ENCODE measurements at regions not wholly inside any gene's neighbourhood (a gene's known extent, or its start where the extent isn't known, plus 50 kb on each side); places are given as distances from the start of the nearest gene placed in this dataset.

GRCh38 chr5:162683284-162683683 is 615.7 kb downstream of the GABRG2 start:
- Histone ChIP-seq H3K36me3 (ENCODE audit: control insufficient read depth in 2 of 2, extremely low read depth in 1 of 2, insufficient read depth in 2 of 2, low read length in 2 of 2) (no peaks in the 10 kb centered on the region), H3K9me3 (ENCODE audit: control insufficient read depth, low read depth, low read length) (no peaks in the 10 kb centered on the region), H3K4me1 (ENCODE audit: control insufficient read depth, extremely low read depth, insufficient read depth, low read length) (no peaks in the 10 kb centered on the region), H3K9me1 (ENCODE audit: control insufficient read depth, extremely low read depth, insufficient read depth, low read length) (no peaks in the 10 kb centered on the region), H3K4me3 (ENCODE audit: control insufficient read depth in 2 of 3, extremely low read depth in 1 of 3, insufficient read depth in 2 of 3, low read depth in 1 of 3, low read length in 3 of 3) (no peak overlapping the region), H4K20me1 (ENCODE audit: control insufficient read depth, extremely low read depth, insufficient read depth, low read length) (no peaks in the 10 kb centered on the region), H2AFZ (ENCODE audit: control insufficient read depth, low read length) (no peak overlapping the region), H3K4me2 (ENCODE audit: control insufficient read depth, extremely low read depth, insufficient read depth, low read depth, low read length) (no peak overlapping the region), H3K79me2 (ENCODE audit: control insufficient read depth, insufficient read depth, low read length) (no peaks in the 10 kb centered on the region), H3K9ac (ENCODE audit: control insufficient read depth, extremely low read depth, insufficient read depth, low read length) (no peak overlapping the region), H3K27ac (ENCODE audit: control insufficient read depth, insufficient read depth, low read length) (no peak overlapping the region), H3K27me3 (ENCODE audit: control insufficient read depth, extremely low read depth, insufficient read depth, low read length) (no peaks in the 10 kb centered on the region)
- FAIRE-seq (no peak), DNase-seq (ENCODE audit: low read depth, low spot score) (no peak)
- dilution Hi-C loops (cut with MboI; ENCODE audit: extremely low pct_ligation_motif_present, low sequenced_read_pairs) = no loop called here
- TF ChIP-seq, protein P1, sequence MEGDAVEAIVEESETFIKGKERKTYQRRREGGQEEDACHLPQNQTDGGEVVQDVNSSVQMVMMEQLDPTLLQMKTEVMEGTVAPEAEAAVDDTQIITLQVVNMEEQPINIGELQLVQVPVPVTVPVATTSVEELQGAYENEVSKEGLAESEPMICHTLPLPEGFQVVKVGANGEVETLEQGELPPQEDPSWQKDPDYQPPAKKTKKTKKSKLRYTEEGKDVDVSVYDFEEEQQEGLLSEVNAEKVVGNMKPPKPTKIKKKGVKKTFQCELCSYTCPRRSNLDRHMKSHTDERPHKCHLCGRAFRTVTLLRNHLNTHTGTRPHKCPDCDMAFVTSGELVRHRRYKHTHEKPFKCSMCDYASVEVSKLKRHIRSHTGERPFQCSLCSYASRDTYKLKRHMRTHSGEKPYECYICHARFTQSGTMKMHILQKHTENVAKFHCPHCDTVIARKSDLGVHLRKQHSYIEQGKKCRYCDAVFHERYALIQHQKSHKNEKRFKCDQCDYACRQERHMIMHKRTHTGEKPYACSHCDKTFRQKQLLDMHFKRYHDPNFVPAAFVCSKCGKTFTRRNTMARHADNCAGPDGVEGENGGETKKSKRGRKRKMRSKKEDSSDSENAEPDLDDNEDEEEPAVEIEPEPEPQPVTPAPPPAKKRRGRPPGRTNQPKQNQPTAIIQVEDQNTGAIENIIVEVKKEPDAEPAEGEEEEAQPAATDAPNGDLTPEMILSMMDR (optimal IDR thresholded peaks at IDR 0.05 in 1 of 3, IDR thresholded peaks at IDR 0.05 in 1 of 3, conservative IDR thresholded peaks at IDR 0.05 in 1 of 3; ENCODE audit: extremely low read depth in 1 of 3, insufficient read depth in 2 of 3, low read length in 3 of 3) = no peak
- no peak for TF ChIP-seq EZH2 (IDR thresholded peaks at IDR 0.05; ENCODE audit: low read length)

- H3K27ac ChIP-seq (ENCODE audit: control insufficient read depth, insufficient read depth, low read length) = no peak overlapping the region
Observed at GRCh38 chr5:162684145-162684544, 616.6 kb downstream of the GABRG2 start.

More at GRCh38 chr5:162684145-162684544, 616.6 kb downstream of the GABRG2 start:
- FAIRE-seq (no peak), DNase-seq (ENCODE audit: low read depth, low spot score) (no peak)
- Histone ChIP-seq H4K20me1 (ENCODE audit: control insufficient read depth, extremely low read depth, insufficient read depth, low read length) (no peaks in the 10 kb centered on the region), H3K9me1 (ENCODE audit: control insufficient read depth, extremely low read depth, insufficient read depth, low read length) (no peaks in the 10 kb centered on the region), H3K27me3 (ENCODE audit: control insufficient read depth, extremely low read depth, insufficient read depth, low read length) (no peaks in the 10 kb centered on the region), H3K36me3 (ENCODE audit: control insufficient read depth in 2 of 2, extremely low read depth in 1 of 2, insufficient read depth in 2 of 2, low read length in 2 of 2) (no peaks in the 10 kb centered on the region), H3K4me2 (ENCODE audit: control insufficient read depth, extremely low read depth, insufficient read depth, low read depth, low read length) (no peak overlapping the region), H3K79me2 (ENCODE audit: control insufficient read depth, insufficient read depth, low read length) (no peaks in the 10 kb centered on the region), H3K4me1 (ENCODE audit: control insufficient read depth, extremely low read depth, insufficient read depth, low read length) (no peaks in the 10 kb centered on the region), H3K9ac (ENCODE audit: control insufficient read depth, extremely low read depth, insufficient read depth, low read length) (no peak overlapping the region), H2AFZ (ENCODE audit: control insufficient read depth, low read length) (no peak overlapping the region), H3K9me3 (ENCODE audit: control insufficient read depth, low read depth, low read length) (no peaks in the 10 kb centered on the region), H3K4me3 (ENCODE audit: control insufficient read depth in 2 of 3, extremely low read depth in 1 of 3, insufficient read depth in 2 of 3, low read depth in 1 of 3, low read length in 3 of 3) (no peak overlapping the region)
- dilution Hi-C loops (cut with MboI; ENCODE audit: extremely low pct_ligation_motif_present, low sequenced_read_pairs) = no loop called here
- TF ChIP-seq, protein P1 (optimal IDR thresholded peaks at IDR 0.05 in 1 of 3, IDR thresholded peaks at IDR 0.05 in 1 of 3, conservative IDR thresholded peaks at IDR 0.05 in 1 of 3; ENCODE audit: extremely low read depth in 1 of 3, insufficient read depth in 2 of 3, low read length in 3 of 3) = no peak
- TF ChIP-seq EZH2 (IDR thresholded peaks at IDR 0.05; ENCODE audit: low read length) = no peak

Data from keratinocyte (primary cell).